ENCODE measurements at regions not wholly inside any gene's neighbourhood (a gene's known extent, or its start where the extent isn't known, plus 50 kb on each side); places are given as distances from the start of the nearest gene placed in this dataset.
"Not testable (repeated sequence)": the region's sequence is repeated elsewhere in the genome, so short reads cannot be mapped to it uniquely, and the experiment has no call there.

DNA sequence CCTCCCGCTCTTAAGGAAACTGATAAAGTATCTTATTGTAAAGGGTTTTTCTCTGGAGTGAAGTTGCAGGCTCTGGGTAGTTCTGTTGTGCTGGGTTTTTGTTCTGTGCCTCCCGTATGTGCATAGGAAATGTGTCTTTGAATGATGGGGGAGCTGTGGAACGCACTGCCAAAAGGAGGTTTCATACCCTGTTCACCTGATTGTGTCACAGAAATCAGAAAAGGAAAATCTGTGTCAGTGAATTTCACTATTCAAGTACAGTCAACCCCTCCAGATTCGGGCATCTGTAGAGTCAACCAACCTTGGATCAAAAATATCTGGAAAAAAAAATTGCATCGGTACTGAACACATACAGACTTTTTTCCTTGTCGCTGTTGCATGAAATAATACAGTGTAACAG is 127.8 kb downstream of the MRPL57 start (continued):
- TF ChIP-seq, protein P1, sequence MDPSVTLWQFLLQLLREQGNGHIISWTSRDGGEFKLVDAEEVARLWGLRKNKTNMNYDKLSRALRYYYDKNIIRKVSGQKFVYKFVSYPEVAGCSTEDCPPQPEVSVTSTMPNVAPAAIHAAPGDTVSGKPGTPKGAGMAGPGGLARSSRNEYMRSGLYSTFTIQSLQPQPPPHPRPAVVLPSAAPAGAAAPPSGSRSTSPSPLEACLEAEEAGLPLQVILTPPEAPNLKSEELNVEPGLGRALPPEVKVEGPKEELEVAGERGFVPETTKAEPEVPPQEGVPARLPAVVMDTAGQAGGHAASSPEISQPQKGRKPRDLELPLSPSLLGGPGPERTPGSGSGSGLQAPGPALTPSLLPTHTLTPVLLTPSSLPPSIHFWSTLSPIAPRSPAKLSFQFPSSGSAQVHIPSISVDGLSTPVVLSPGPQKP (IDR thresholded peaks at IDR 0.05; ENCODE audit: borderline replicate concordance, low read depth, low read length), result no peak
- TF ChIP-seq CEBPB (IDR thresholded peaks at IDR 0.05; ENCODE audit: low read depth, low read length), result no peak
- TF ChIP-seq RFX5 (IDR thresholded peaks at IDR 0.05; ENCODE audit: low read depth, low read length), result no peak
- TF ChIP-seq POLR2A (IDR thresholded peaks at IDR 0.05; ENCODE audit: low read depth, low read length), result no peak
- no peak for TF ChIP-seq RCOR1 (IDR thresholded peaks at IDR 0.05; ENCODE audit: insufficient replicate concordance, low read length)
- no peak for TF ChIP-seq MXI1 (IDR thresholded peaks at IDR 0.05; ENCODE audit: borderline replicate concordance, low read depth, low read length)

DNA sequence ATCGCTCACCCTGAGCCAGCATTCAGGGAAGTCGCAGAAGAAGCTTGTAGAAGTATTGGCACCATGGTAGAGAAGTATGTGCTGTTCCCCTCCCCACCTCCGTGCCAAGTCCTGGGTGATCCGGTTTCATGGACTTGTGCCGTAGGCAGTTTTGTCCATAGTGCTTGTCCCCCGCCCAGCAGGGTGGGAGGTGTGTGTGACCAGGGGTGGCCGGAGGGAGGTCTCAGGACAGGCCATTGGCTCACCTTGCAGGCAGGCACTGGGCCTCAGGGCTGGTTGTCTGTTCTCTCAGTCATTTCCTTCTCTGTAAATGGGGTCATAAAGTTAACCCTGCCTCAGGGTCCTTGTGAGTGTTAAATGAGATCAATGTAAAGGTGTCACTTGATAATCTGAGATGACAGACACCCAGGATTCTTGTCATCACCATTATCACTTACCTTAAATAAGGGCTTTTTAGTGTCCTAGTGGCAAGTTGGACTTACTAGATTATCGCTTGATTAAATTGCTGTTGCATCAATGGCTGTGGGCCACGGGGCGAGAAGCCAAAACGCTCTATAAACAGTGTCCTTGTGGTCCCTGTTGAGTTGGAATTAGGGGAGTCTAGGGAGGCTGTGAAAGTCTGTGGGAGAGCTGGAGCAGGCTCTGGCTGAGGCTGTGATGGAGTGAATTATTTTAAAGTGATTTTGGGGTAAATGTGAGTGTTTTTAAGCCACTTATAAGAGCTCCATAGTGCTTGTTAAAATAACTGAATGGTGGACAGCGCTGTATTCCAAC is 130.0 kb downstream of the MRPL57 start:
- H4K91ac ChIP-seq (ENCODE audit: insufficient read depth, low read depth, low read length); in situ Hi-C loops (cut with MboI; ENCODE audit: low sequenced_read_pairs); H3K4me2 ChIP-seq (ENCODE audit: low read depth, low read length); H3K4ac ChIP-seq (ENCODE audit: low read depth, low read length); H2BK15ac ChIP-seq (ENCODE audit: low read depth, low read length); H4K20me1 ChIP-seq (ENCODE audit: insufficient read depth, low read length); H3K36me3 ChIP-seq (ENCODE audit: control insufficient read depth, insufficient read depth, low read length); H3K9ac ChIP-seq (ENCODE audit: low read depth, low read length); H2BK20ac ChIP-seq (ENCODE audit: low read depth, low read length); H3K27me3 ChIP-seq (ENCODE audit: control insufficient read depth, insufficient read depth, low read length); H3K4me1 ChIP-seq (ENCODE audit: control insufficient read depth, insufficient read depth, low read length); dilution Hi-C loops (cut with HindIII; ENCODE audit: low sequenced_read_pairs, unreplicated experiment); intact Hi-C loops (cut with micrococcal nuclease); H3K18ac ChIP-seq (ENCODE audit: low read depth, low read length); H3K56ac ChIP-seq (ENCODE audit: extremely low read depth, insufficient read depth, low read length); H3K27ac ChIP-seq (ENCODE audit: insufficient read depth, low read length); H4K8ac ChIP-seq (ENCODE audit: low read depth in 2 of 2, low read length in 2 of 2); H3K9me3 ChIP-seq (ENCODE audit: control insufficient read depth, insufficient read depth, low read length); H3K14ac ChIP-seq (replicated peaks; ENCODE audit: low read depth, low read length); POLR2A ChIA-PET (ENCODE audit: unreplicated experiment); H3K4me3 ChIP-seq (ENCODE audit: insufficient read depth, low read depth, low read length); ATAC-seq (ENCODE audit: low read depth); H3K79me1 ChIP-seq (ENCODE audit: low read depth in 1 of 2, low read length in 2 of 2); H2BK5ac ChIP-seq (ENCODE audit: low read depth, low read length, poor library complexity, severe bottlenecking); H3K23ac ChIP-seq (ENCODE audit: low read depth, low read length); H3K9me1 ChIP-seq (ENCODE audit: insufficient read depth, low read length); DNase-seq; BruUV-seq (replicated peaks); H2AFZ ChIP-seq (replicated peaks; ENCODE audit: low read length, poor library complexity); H2AK5ac ChIP-seq (ENCODE audit: low read depth, low read length); H2BK120ac ChIP-seq (ENCODE audit: low read depth, low read length); CTCF ChIA-PET; H4K5ac ChIP-seq (ENCODE audit: low read depth, low read length); H2AK9ac ChIP-seq (replicated peaks; ENCODE audit: low read depth, low read length, poor library complexity): not testable (repeated sequence)
- no CpG with 5 or more reads among the region's 12 CpGs for WGBS, 2 experiments (ENCODE audit: extremely low coverage in 2 of 2, insufficient read length in 1 of 2)

DNA sequence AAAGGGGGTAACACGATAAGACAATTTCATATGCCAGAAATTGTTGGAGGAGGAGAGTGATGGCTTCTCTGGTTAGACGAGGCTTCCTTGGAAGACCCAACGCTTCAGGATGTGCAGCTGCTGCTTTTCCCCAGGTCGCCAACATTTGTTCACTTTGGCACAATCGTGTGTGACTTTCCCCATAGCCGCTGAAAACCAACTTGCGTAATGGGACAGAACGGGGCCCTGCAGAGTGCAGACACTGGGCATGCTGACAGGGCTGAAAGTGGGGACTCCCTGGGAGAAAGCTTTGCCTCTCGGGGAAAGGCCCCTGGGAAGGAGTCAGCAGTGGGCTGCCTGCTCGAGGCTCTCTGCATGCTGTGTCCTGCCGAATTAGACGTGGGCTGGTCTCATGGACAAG is 130.7 kb downstream of the MRPL57 start:
- in situ Hi-C loops (cut with MboI; ENCODE audit: low sequenced_read_pairs); H2BK5ac ChIP-seq (ENCODE audit: low read depth, low read length, poor library complexity, severe bottlenecking); H4K20me1 ChIP-seq (ENCODE audit: insufficient read depth, low read length); H2BK20ac ChIP-seq (ENCODE audit: low read depth, low read length); H2BK120ac ChIP-seq (ENCODE audit: low read depth, low read length); H3K56ac ChIP-seq (ENCODE audit: extremely low read depth, insufficient read depth, low read length); H2AK5ac ChIP-seq (ENCODE audit: low read depth, low read length); H4K5ac ChIP-seq (ENCODE audit: low read depth, low read length); H3K4me2 ChIP-seq (ENCODE audit: low read depth, low read length); H3K9me1 ChIP-seq (ENCODE audit: insufficient read depth, low read length); H4K91ac ChIP-seq (ENCODE audit: insufficient read depth, low read depth, low read length); H3K18ac ChIP-seq (ENCODE audit: low read depth, low read length); dilution Hi-C loops (cut with HindIII; ENCODE audit: low sequenced_read_pairs, unreplicated experiment); H3K4me1 ChIP-seq (ENCODE audit: control insufficient read depth, insufficient read depth, low read length); H3K27me3 ChIP-seq (ENCODE audit: control insufficient read depth, insufficient read depth, low read length); intact Hi-C loops (cut with micrococcal nuclease); H3K4ac ChIP-seq (ENCODE audit: low read depth, low read length); H4K8ac ChIP-seq (ENCODE audit: low read depth in 2 of 2, low read length in 2 of 2); H3K9ac ChIP-seq (ENCODE audit: low read depth, low read length); H3K9me3 ChIP-seq (ENCODE audit: control insufficient read depth, insufficient read depth, low read length); H3K4me3 ChIP-seq (ENCODE audit: insufficient read depth, low read depth, low read length); CTCF ChIA-PET; H2AFZ ChIP-seq (replicated peaks; ENCODE audit: low read length, poor library complexity); H3K23ac ChIP-seq (ENCODE audit: low read depth, low read length); BruUV-seq (replicated peaks); DNase-seq; H2BK15ac ChIP-seq (ENCODE audit: low read depth, low read length); H2AK9ac ChIP-seq (replicated peaks; ENCODE audit: low read depth, low read length, poor library complexity); POLR2A ChIA-PET (ENCODE audit: unreplicated experiment); H3K14ac ChIP-seq (replicated peaks; ENCODE audit: low read depth, low read length); H3K27ac ChIP-seq (ENCODE audit: insufficient read depth, low read length); H3K36me3 ChIP-seq (ENCODE audit: control insufficient read depth, insufficient read depth, low read length); H3K79me1 ChIP-seq (ENCODE audit: low read depth in 1 of 2, low read length in 2 of 2); ATAC-seq (ENCODE audit: low read depth): not testable (repeated sequence)
- WGBS, 2 experiments (ENCODE audit: extremely low coverage in 2 of 2, insufficient read length in 1 of 2), result no CpG with 5 or more reads among the region's 12 CpGs

Data from IMR-90 (cell line).